22Rv1 (cell line): ENCODE measurements at regions not wholly inside any gene's neighbourhood (a gene's known extent, or its start where the extent isn't known, plus 50 kb on each side); places are given as distances from the start of the nearest gene placed in this dataset.

ENCODE experiments used
- ZFX ChIP-seq: fragments of 450-650 bp; IDR thresholded peaks from 2 replicates; pipeline ENCODE4 v1.6.1; 2017; ENCODE audit warnings: antibody characterized with exemption, borderline replicate concordance
- TF ChIP-seq, protein P1 (sequence below): fragments of 450-650 bp; IDR thresholded peaks from 2 replicates; pipeline ENCODE4 v1.5.1; 2017; ENCODE audit warnings: mild to moderate bottlenecking

DNA sequence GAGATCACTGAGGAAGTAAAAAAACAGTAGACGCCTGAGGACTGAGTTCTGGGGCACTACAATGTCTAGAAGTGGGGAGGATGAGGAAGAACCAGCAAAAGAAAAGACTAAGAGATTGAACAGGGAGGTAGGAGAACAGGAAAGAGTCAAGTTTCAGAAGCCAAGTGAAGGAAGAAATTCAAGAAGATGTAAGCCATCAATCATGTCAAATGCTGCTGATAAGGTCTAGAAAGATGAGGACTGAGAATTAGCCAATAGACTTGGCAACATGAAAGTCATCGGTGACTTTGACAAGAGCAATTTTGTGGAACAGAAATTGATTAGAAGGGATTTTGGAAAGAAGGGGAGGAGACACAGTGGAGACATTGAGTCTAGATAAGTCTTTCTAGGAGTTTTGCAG lies 54.8 kb upstream of the CRY1 start:
- TF ChIP-seq, protein P1, sequence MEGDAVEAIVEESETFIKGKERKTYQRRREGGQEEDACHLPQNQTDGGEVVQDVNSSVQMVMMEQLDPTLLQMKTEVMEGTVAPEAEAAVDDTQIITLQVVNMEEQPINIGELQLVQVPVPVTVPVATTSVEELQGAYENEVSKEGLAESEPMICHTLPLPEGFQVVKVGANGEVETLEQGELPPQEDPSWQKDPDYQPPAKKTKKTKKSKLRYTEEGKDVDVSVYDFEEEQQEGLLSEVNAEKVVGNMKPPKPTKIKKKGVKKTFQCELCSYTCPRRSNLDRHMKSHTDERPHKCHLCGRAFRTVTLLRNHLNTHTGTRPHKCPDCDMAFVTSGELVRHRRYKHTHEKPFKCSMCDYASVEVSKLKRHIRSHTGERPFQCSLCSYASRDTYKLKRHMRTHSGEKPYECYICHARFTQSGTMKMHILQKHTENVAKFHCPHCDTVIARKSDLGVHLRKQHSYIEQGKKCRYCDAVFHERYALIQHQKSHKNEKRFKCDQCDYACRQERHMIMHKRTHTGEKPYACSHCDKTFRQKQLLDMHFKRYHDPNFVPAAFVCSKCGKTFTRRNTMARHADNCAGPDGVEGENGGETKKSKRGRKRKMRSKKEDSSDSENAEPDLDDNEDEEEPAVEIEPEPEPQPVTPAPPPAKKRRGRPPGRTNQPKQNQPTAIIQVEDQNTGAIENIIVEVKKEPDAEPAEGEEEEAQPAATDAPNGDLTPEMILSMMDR: no peak
- TF ChIP-seq ZFX: no peak
